ENCODE measurements at regions not wholly inside any gene's neighbourhood (a gene's known extent, or its start where the extent isn't known, plus 50 kb on each side); places are given as distances from the start of the nearest gene placed in this dataset.

- Histone ChIP-seq H3K36me3 (ENCODE audit: control insufficient read depth, insufficient read depth, low read length) (no peaks in the 10 kb centered on the region), H3K27me3 (ENCODE audit: control insufficient read depth, insufficient read depth, low read length) (no peaks in the 10 kb centered on the region), H3K4me3 (ENCODE audit: low read length) (no peak overlapping the region), H3K9me3 (replicated peaks; ENCODE audit: control insufficient read depth, low read depth, low read length) (no peaks in the 10 kb centered on the region), H3K4me1 (ENCODE audit: control insufficient read depth, insufficient read depth, low read length) (no peaks in the 10 kb centered on the region), H3K27ac (ENCODE audit: low read length) (no peak overlapping the region)
- 29% methylated on average over 1 of the region's 4 CpGs for WGBS (ENCODE audit: insufficient coverage)
- no peak for DNase-seq
Measured at GRCh38 chr4:119794681-119795080, 166.1 kb upstream of the PDE5A start.

DNA sequence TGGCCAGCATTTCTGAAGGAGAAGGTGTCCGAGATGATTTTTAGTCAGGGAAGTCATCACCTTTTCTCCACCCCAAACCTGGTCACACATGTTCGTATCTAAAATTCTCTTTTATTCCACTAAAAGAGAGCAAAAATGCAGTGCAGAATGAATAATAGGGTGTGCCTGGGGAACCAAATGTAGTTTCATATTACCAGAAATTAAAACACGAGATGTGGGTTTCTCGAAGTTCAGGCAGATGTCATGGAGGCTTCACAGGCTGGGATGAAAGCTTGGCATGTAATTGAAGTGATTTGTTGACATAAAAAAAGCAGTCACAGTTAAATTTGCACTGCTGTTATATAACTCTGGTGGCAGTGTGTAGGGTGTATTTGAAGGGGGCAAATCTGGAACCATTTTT is 165.5 kb upstream of the PDE5A start:
- H3K9me3 ChIP-seq (replicated peaks; ENCODE audit: control insufficient read depth, low read depth, low read length), result no peaks in the 10 kb centered on the region
- no peak overlapping the region for H3K27ac ChIP-seq (ENCODE audit: low read length)
- H3K4me1 ChIP-seq (ENCODE audit: control insufficient read depth, insufficient read depth, low read length), result no peaks in the 10 kb centered on the region
- no peak for DNase-seq
- no peak overlapping the region for H3K4me3 ChIP-seq (ENCODE audit: low read length)
- H3K27me3 ChIP-seq (ENCODE audit: control insufficient read depth, insufficient read depth, low read length), result no peaks in the 10 kb centered on the region
- whole genome bisulfite sequencing (ENCODE audit: insufficient coverage), result 43% methylated on average over 2 of the region's 4 CpGs
- H3K36me3 ChIP-seq (ENCODE audit: control insufficient read depth, insufficient read depth, low read length), result no peaks in the 10 kb centered on the region

- H3K9me3 ChIP-seq (replicated peaks; ENCODE audit: control insufficient read depth, low read depth, low read length), result no peaks in the 10 kb centered on the region
- DNase-seq, result no peak
- no peak overlapping the region for H3K27ac ChIP-seq (ENCODE audit: low read length)
- H3K4me1 ChIP-seq (ENCODE audit: control insufficient read depth, insufficient read depth, low read length), result no peaks in the 10 kb centered on the region
- no peak overlapping the region for H3K4me3 ChIP-seq (ENCODE audit: low read length)
- no peaks in the 10 kb centered on the region for H3K36me3 ChIP-seq (ENCODE audit: control insufficient read depth, insufficient read depth, low read length)
- H3K27me3 ChIP-seq (ENCODE audit: control insufficient read depth, insufficient read depth, low read length), result no peaks in the 10 kb centered on the region
- no CpG with 5 or more reads among the region's 1 CpG for WGBS (ENCODE audit: insufficient coverage)
Measured at GRCh38 chr4:119788349-119789266, 160.0 kb upstream of the PDE5A start.

- DNase-seq, result peak; percentile 7
- Histone ChIP-seq H3K27me3 (ENCODE audit: control insufficient read depth, insufficient read depth, low read length) (no peaks in the 10 kb centered on the region), H3K4me1 (ENCODE audit: control insufficient read depth, insufficient read depth, low read length) (no peaks in the 10 kb centered on the region)
Measured at GRCh38 chr4:119785963-119786362, 157.4 kb upstream of the PDE5A start.

GRCh38 chr4:119783189-119783983 is 154.8 kb upstream of the PDE5A start:
- DNase-seq, result no peak
- no peaks in the 10 kb centered on the region for H3K27me3 ChIP-seq (ENCODE audit: control insufficient read depth, insufficient read depth, low read length)
- no peaks in the 10 kb centered on the region for H3K4me1 ChIP-seq (ENCODE audit: control insufficient read depth, insufficient read depth, low read length)
- H3K4me3 ChIP-seq (ENCODE audit: low read length), result no peak overlapping the region
- no peaks in the 10 kb centered on the region for H3K9me3 ChIP-seq (replicated peaks; ENCODE audit: control insufficient read depth, low read depth, low read length)
- H3K36me3 ChIP-seq (ENCODE audit: control insufficient read depth, insufficient read depth, low read length), result no peaks in the 10 kb centered on the region
- no CpG with 5 or more reads among the region's 4 CpGs for WGBS (ENCODE audit: insufficient coverage)
- no peak overlapping the region for H3K27ac ChIP-seq (ENCODE audit: low read length)

More at GRCh38 chr4:119785963-119786362, 157.4 kb upstream of the PDE5A start:
- Histone ChIP-seq H3K27ac (ENCODE audit: low read length) (no peak overlapping the region), H3K36me3 (ENCODE audit: control insufficient read depth, insufficient read depth, low read length) (no peaks in the 10 kb centered on the region), H3K4me3 (ENCODE audit: low read length) (no peak overlapping the region), H3K9me3 (replicated peaks; ENCODE audit: control insufficient read depth, low read depth, low read length) (no peaks in the 10 kb centered on the region)

GRCh38 chr4:119781044-119781443 is 152.4 kb upstream of the PDE5A start:
- no peaks in the 10 kb centered on the region for H3K36me3 ChIP-seq (ENCODE audit: control insufficient read depth, insufficient read depth, low read length)
- H3K4me3 ChIP-seq (ENCODE audit: low read length), result no peak overlapping the region
- no peak for DNase-seq
- H3K9me3 ChIP-seq (replicated peaks; ENCODE audit: control insufficient read depth, low read depth, low read length), result no peaks in the 10 kb centered on the region
- H3K27ac ChIP-seq (ENCODE audit: low read length), result no peak overlapping the region
- no peaks in the 10 kb centered on the region for H3K27me3 ChIP-seq (ENCODE audit: control insufficient read depth, insufficient read depth, low read length)
- no peaks in the 10 kb centered on the region for H3K4me1 ChIP-seq (ENCODE audit: control insufficient read depth, insufficient read depth, low read length)

DNA sequence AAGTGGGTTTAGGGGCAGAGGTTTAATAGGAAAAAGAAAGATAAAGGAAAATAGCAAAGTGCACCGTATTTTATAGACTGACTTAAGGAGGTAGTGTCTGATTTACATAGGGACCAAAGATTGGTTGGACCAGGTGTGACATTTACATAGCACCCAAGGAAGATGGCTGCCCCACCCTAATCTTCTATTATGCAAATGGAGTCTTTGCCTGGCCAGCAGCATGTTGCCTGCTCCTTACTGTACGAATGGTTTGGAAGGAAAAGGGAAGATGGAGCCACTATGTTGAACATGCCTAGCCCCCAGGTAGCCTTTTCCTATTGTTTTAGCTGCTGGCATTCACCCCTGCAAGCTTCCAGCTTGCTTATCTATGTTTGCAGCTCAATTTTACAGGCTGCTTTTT is 146.2 kb upstream of the PDE5A start:
- 100% methylated on average over 1 of the region's 2 CpGs for WGBS (ENCODE audit: insufficient coverage)
- Histone ChIP-seq H3K4me1 (ENCODE audit: control insufficient read depth, insufficient read depth, low read length) (no peaks in the 10 kb centered on the region), H3K9me3 (replicated peaks; ENCODE audit: control insufficient read depth, low read depth, low read length) (no peaks in the 10 kb centered on the region), H3K27me3 (ENCODE audit: control insufficient read depth, insufficient read depth, low read length) (no peaks in the 10 kb centered on the region), H3K27ac (ENCODE audit: low read length) (no peak overlapping the region), H3K4me3 (ENCODE audit: low read length) (no peak overlapping the region), H3K36me3 (ENCODE audit: control insufficient read depth, insufficient read depth, low read length) (no peaks in the 10 kb centered on the region)
- no peak for DNase-seq

DNA sequence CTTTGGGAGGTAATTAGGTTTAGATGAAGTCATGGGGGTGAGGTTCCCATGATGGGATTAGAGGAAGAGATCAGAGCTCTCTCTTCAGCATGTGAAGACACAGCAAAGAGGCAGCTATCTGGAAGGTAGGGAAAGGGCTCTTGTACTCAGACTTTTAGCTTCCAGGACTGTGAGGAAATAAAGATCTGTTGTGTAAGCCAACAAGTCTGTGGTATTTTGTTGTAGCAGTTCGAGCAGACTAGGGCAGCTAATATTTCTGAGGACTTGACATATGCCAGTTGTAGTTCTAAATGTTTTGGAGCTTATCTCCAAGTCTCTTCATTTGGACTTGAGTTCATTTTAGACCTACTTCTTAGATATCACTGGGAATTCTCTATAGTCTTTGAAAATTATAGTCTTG is 137.3 kb upstream of the PDE5A start:
- no peak overlapping the region for H3K27ac ChIP-seq (ENCODE audit: low read length)
- no peak for DNase-seq
- H3K36me3 ChIP-seq (ENCODE audit: control insufficient read depth, insufficient read depth, low read length), result no peaks in the 10 kb centered on the region
- no peaks in the 10 kb centered on the region for H3K4me1 ChIP-seq (ENCODE audit: control insufficient read depth, insufficient read depth, low read length)
- H3K27me3 ChIP-seq (ENCODE audit: control insufficient read depth, insufficient read depth, low read length), result no peaks in the 10 kb centered on the region
- H3K9me3 ChIP-seq (replicated peaks; ENCODE audit: control insufficient read depth, low read depth, low read length), result no peaks in the 10 kb centered on the region
- no peak overlapping the region for H3K4me3 ChIP-seq (ENCODE audit: low read length)
- no CpG with 5 or more reads among the region's 1 CpG for WGBS (ENCODE audit: insufficient coverage)

GRCh38 chr4:119765469-119765868 is 136.9 kb upstream of the PDE5A start:
- Histone ChIP-seq H3K4me3 (ENCODE audit: low read length) (no peak overlapping the region), H3K27ac (ENCODE audit: low read length) (no peak overlapping the region), H3K36me3 (ENCODE audit: control insufficient read depth, insufficient read depth, low read length) (no peaks in the 10 kb centered on the region), H3K9me3 (replicated peaks; ENCODE audit: control insufficient read depth, low read depth, low read length) (no peaks in the 10 kb centered on the region), H3K4me1 (ENCODE audit: control insufficient read depth, insufficient read depth, low read length) (no peaks in the 10 kb centered on the region), H3K27me3 (ENCODE audit: control insufficient read depth, insufficient read depth, low read length) (no peaks in the 10 kb centered on the region)
- WGBS (ENCODE audit: insufficient coverage), result no CpG with 5 or more reads among the region's 1 CpG
- no peak for DNase-seq

- no peak overlapping the region for H3K27ac ChIP-seq (ENCODE audit: low read length)
- no peaks in the 10 kb centered on the region for H3K9me3 ChIP-seq (replicated peaks; ENCODE audit: control insufficient read depth, low read depth, low read length)
- H3K36me3 ChIP-seq (ENCODE audit: control insufficient read depth, insufficient read depth, low read length), result no peaks in the 10 kb centered on the region
- no peak overlapping the region for H3K4me3 ChIP-seq (ENCODE audit: low read length)
- H3K4me1 ChIP-seq (ENCODE audit: control insufficient read depth, insufficient read depth, low read length), result no peaks in the 10 kb centered on the region
- DNase-seq, result no peak
- no peaks in the 10 kb centered on the region for H3K27me3 ChIP-seq (ENCODE audit: control insufficient read depth, insufficient read depth, low read length)
- WGBS (ENCODE audit: insufficient coverage), result 40% methylated on average over 1 of the region's 1 CpG
Measured at GRCh38 chr4:119763386-119763785, 134.8 kb upstream of the PDE5A start.
